NCI-H1417 treated with DMSO at 0.1 percent for 48 hours (cell line): ENCODE measurements at regions not wholly inside any gene's neighbourhood (a gene's known extent, or its start where the extent isn't known, plus 50 kb on each side); places are given as distances from the start of the nearest gene placed in this dataset.
"Not testable (repeated sequence)": the region's sequence is repeated elsewhere in the genome, so short reads cannot be mapped to it uniquely, and the experiment has no call there.

Source experiments
- DNase-seq: peaks from one replicate; lab custom pipeline; 2025; lab: John Stamatoyannopoulos, UW

DNA sequence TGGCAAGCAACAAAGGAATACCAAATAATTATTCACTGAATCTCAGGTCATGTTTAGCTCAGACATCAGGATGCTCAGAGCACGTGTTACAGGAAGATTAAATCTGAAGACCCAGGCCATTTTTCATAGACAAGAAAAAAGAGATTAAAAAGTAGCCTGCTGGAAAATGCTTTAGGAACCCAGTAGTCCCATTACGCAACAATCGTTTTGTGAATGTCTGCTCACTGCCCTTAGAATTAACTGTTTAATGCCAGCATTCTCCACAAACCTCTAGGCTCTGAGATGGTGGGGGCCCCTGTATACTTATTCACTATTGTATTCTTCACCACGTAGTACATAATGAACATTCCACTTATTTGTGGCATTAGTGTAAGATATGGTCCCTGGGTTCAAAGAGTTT lies 154.6 kb upstream of the NYAP2 start:
- no peak for DNase-seq

DNA sequence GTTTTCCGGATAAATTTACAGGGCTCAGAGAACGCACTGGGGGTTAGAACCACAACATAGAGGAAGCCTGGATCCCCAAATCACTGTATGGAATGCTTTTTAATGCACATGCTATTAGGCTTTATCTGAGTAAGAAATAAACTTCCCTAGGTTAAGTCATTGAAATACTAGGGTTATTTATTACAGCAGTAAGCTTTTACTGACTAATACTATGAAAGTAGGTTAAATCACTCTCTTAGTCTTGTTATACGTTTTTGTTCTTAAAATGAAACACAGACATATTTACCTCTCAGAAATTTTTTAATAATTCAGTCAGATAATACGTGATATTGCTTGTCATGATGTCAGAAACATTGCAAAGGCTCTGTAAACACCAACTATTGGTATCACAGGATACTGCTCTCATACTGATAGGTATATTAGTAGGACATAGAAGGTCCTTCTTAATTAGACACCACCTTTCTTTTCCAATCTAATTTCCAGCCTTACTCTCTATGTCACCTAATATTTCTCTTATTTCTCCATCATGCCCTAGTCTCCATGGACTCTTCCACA lies 162.7 kb upstream of the NYAP2 start:
- no peak for DNase-seq

DNA sequence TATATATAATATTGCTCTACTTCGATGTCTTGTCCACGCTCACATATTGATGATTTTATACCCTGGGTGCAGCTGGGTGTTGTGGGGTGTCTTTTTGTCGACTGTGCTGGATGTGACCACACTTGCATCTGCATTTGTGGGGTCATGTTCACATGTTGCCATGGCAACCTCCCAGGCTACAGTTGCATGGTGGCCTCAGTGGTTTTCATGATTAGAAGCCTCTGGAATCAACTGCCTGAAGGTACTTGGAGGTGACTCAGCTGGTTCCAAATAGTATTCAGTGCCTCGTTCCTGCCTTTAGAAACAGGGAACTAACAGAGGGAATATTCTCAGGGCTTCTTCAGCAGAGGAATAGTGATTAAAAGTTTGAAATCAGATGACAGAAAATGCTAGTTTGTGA lies 166.3 kb upstream of the NYAP2 start:
- DNase-seq: no peak

DNA sequence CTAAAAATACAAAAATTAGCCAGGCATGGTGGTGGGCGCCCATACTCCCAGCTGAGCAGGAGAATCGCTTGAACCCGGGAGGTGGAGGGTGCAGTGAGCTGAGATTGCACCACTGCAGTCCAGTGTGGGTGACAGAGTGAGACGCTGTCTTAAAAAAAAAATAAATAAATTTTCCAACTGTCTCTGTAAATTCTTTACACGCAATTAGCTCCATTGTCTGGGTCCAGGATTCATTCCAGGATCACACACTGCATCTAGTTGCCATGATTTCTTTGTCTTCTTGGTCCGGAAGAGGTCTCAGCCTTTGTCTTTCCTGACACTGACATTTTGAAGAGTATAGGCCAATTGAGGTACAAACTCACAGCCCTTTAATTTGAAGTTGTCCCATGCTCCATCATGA lies 167.6 kb upstream of the NYAP2 start:
- DNase-seq: no peak

DNA sequence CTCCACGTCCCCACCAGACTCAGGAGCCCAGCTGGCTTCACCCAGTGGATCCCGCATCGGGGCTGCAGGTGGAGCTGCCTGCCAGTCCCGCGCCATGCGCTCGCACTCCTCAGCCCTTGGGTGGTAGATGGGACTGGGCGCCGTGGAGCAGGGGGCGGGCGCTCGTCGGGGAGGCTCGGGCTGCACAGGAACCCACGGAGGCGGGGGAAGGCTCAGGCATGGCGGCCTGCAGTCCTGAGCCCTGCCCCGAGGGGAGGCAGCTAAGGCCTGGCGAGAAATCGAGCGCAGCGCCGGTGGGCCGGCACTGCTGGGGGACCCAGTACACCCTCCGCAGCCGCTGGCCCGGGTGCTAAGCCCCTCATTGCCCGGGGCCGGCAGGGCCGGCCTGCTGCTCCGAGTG lies 170.2 kb upstream of the NYAP2 start:
- DNase-seq: not testable (repeated sequence)

DNA sequence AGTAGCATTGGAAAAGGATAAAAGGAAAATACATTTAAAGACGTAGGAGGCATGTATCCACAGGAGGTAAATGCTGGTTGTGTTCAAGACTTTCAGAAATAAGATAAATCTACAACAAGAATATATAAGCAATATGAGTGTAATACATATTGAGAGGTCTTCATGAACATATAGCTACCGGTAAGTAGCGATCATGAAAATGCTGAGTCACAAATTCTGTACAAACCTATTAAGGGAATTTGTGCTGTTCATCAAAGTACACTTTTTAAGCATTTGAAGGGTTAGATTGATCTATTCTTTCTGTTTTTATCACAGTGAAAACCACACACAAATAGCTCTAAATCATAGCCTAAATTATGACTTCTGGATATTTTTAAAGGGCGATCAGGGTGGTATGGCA lies 173.1 kb upstream of the NYAP2 start:
- no peak for DNase-seq

DNA sequence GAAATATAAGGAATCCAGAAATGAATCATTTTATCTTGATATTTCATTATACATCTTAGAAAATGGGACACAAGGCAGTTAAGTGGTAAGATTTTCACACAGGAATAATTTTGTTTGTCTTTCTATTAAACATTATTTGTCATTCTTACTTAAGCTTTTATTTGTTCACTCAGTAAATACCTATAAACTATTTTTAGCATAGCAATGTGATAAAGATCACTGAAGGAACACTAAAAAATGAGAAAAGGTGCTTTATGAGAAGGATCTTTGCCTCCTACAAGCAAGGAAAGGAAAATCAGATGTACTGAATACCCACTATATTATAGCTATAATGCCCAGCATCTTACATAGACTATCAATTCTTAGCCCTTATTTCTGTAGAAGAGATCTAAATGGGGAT lies 176.2 kb upstream of the NYAP2 start:
- no peak for DNase-seq

DNA sequence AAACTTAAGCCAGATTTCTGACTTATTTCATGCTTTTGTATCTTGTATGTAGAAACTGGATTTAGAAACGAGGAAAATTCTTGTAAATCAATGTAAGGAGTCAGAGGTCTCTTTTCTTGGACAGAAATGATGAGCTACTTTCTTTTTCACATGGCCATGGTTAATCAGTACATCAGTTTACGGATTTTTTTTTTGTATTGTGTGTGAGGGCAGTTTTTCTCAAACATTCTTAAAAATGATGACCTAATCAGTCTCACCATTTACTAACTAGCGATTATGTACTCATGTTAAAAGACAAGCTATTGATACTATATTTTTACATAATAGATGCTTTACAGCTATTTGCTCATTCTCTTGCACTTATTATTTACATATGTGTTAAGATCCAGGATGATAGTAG lies 165.2 kb upstream of the DOCK10 start:
- no peak for DNase-seq

DNA sequence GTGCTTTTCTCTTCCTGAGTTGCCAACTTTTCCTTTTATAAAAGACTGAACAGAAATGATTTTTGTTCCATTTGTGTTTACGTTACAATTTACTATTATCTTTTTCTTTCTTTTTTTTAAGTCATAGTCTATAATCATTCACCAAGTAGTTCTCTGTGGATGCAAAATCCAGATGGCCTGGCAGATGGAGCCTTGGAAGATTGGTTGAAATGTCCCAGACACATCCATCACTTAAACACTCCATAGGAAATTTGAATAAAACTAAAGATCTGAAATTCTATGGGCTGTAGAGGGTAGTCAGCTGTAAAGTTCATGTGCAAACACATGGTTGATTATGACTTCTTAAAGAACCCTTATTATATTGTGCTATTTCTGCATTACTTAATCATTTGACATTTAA lies 164.8 kb upstream of the DOCK10 start:
- DNase-seq: no peak

DNA sequence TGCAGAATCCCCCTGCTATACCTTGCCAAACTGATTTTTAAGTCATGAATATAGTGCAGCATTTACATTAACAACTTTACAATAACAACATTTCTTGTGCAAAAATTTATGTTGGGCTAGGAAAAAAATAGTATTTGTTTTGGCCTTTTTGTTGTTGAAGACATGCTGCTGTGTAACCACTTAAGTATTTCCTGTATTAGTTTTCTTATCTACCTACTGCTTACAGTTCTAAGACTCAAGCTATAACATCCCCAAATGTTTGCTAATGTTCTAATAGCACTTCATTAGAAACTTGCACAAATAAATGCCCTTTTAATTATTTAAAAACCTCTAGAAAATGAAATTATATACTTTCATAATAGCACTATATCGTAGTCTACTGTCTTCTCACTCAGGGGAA lies 154.3 kb upstream of the DOCK10 start:
- DNase-seq: no peak

DNA sequence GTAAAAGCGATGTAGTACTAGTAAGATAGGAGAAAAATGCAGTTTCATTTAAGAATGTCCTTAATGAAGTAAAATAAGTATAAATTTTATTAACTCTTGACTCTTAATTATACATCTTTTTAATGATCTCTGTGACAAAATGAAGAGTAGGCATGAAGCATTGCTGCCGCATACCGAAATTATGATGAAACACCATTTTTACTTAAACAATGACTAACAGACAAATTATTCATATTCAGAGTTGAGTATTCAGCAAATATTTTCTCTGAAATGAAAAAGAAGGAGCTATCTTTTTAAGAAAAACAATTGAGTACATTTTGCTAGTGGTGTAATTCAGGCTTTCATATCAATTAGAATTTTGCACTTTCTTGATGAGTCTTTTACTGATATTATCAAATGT lies 150.6 kb upstream of the DOCK10 start:
- DNase-seq: no peak

DNA sequence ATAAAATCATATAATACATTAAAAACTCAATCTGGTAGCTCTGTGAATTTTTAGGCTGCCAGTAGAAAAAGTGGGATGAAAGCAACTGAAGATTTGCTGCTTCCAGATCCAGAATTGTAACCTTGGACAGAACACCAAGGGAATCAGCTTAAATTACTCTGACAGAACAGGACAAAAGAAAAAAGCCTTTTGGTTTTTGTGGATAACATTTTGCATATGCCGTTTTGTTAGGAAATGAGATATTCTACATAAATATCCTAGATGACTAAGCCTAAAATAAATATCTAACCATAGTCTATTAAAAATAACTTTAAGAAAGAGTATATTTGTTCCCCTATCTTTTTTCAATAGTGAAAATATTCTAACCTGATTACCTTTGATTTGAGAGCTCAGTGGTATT lies 148.7 kb upstream of the DOCK10 start:
- no peak for DNase-seq

DNA sequence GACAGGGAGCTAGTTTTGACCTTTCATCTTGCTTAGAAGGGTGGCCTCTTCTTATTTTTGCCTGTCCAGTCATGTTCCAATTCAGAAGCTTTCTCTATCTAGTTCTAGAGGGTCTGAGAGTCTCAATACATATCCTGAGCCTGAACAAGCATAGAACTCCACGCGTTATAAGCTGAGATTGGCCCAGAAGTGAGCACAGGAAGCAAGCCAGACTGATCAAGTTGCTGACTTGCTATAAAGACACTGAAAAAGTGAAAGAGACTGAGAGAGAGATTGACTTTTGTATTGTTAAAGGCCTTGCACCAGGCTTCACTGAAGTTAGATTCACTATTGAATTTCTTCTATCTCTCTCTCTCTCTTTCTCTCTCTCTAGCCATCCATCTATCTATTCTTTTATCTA lies 142.7 kb upstream of the DOCK10 start:
- DNase-seq: no peak

DNA sequence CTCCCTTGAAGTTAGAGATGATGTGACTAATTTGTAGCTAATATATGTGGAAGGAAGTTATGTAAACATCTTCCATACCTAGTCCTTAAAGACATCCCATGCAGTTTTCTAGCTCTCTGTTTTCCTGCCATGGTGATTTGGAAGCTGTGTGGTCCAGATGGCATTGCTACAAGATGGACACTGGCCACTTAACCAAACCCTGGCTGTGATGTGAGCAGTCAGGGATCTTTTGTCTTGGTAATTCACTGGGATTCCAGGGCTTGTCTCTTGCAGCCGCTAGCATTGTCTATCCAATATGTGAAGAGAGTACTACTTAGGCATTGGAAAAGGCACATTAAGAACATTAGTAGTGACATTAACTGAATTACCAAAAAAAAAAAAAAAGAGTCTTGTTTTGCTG lies 139.9 kb upstream of the DOCK10 start:
- no peak for DNase-seq

DNA sequence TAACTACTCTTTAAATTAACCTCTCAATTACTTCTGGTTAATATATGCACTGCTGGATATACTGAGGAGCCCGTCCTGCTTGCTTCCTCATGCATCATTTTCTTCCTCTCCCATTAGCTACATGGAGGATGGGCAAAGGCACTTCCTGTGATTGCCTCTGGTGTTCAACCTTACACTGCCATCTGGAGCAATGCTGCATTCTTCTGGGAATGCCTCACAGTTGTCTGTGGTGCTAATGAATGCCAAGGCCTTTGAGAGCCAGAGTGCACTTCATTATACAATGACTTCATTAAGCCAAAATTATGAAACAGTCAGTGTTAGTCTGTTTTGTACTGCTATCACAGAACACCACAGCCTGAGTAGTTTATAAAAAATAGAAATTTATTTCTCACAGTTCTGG lies 134.8 kb upstream of the DOCK10 start:
- no peak for DNase-seq

DNA sequence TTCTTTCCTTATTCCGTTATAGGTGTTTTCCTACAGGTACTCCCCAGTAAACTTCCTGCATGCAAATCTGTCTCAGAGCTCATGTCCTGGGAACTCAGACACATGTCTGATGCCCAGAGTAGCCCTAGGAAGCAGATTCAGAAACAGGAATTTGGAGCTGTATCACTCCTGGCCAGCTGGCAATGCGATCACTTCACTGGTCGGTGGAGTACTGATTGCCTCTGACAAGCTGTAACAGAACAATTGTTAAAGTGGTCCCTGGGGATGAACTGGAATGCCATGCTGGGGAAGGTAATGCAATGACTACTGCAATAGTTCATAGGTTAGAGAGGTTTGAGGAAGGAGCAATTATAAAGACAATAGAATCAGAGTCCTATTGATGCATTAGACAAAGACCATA lies 131.6 kb upstream of the DOCK10 start:
- no peak for DNase-seq

DNA sequence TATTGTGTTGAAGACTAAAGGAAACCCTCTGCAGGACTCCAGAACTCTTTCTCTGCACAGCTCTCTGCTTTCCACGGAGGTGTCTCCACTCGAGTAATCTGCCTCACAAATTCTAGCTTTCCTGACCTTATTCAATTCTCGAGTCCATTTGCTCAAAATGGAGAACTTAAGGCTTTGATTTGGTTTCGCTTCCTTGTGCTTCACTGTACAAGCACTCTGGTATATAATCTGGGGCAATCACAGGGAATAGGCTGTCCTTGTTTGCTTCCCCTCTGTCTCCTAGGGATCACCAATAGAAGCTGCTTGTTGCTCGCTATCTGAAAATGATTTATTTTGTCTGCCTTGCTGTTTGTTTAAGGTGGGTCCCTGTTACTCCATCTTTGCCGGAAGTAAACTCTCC lies 129.1 kb upstream of the DOCK10 start:
- no peak for DNase-seq

DNA sequence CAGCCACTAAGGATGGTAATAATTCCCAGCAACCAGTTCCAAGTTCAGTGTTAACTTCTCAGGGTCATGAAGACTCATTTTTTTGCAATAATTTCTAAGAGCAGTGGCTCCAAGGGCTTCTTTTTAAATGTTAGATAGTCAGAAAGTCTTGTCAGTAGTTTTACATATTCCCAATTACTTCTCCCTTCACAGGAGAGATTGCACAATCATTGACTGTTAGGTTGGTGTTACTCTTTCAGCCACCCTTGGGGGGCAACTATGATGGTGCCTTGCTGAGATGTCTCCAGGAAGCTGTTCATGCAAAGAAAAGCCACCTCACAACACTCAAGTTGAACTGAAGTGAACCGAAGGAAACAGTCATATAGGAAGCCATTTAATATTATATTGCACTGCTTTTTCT lies 127.9 kb upstream of the DOCK10 start:
- DNase-seq: no peak

DNA sequence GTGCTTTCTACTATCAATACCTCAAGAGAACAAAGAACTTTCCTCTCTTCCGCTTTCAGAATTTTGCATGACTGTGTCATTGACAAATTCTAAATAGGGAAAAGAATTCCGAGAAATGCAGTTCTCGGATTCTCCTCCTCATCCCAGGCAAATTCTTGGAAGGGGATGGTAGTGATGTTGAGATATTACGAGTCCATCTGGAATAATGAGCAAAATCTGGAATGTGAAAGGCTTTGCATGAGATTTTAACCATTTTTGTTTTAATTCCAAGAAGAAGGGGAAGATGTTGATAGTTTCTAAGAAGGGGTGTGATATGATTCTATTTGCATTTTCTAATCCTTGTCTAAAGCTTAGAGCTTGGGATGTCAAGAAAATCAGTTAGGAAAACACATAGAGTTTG lies 127.1 kb upstream of the DOCK10 start:
- no peak for DNase-seq

DNA sequence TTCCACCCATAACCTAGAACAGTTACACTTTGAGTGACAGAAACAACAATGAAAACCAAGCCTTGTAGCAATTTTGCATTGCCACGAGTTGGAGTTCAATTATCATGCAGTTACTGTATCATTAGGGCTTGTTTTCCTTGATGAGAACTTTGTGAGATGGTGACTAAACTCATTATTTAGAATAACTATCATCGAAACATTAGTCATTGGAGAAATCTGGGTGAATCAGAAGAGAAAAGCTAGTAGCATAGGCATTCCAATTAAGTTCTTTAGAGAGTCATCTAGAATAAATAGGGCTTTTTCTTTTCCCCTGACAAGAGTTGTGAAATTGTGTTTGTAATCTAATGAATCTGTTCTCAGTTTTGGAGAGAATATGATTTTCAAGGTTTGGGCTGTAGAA lies 122.8 kb upstream of the DOCK10 start:
- DNase-seq: no peak

DNA sequence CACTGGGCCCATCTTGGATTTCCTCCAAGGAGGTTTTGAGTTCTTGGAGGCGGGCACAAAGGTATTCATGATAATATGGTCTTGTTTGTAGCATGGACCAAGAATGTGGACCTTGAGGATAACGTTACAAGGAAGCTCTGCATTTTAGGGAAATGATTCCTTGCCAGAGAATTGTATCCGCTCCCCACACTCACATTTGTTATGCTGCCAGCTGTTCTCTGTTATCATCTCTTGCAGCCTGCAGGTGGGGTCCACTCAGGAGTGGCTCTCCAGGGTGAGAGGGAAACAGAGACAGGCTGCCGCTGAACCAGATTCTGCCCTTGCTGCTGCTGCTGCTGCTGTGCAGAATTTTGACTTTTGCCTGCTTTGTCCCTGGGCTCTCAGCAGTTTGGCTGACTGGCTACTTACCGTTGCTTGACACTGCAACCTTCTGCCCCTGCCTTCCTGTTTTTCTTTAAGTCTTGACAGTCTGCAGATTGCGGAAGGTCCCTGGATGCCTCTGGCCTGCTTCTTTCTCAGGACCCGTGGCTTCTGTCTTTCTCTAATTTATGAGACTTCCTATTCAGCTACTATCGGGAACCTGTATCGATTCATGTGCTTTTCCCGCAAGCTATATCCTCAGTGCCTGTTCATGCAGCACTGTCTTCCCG lies 122.3 kb upstream of the DOCK10 start:
- no peak for DNase-seq

DNA sequence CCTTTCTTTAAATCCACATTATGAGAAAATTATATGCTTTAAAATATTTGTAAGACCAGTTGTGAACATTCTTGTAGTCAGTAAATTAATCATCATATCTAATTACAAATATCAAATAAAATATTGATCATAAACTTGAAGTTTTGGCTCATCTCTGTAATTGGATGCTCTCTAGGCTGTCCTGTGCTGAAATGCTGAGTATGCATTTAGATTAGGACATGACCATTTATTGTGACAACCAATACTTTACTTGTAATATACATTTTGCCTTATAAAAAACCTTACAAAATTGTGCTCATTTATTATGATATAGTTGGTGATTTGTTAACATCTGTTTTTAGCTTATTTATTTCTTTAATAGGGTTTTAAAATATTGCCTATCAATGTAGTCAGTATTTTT lies 116.1 kb upstream of the DOCK10 start:
- DNase-seq: no peak

DNA sequence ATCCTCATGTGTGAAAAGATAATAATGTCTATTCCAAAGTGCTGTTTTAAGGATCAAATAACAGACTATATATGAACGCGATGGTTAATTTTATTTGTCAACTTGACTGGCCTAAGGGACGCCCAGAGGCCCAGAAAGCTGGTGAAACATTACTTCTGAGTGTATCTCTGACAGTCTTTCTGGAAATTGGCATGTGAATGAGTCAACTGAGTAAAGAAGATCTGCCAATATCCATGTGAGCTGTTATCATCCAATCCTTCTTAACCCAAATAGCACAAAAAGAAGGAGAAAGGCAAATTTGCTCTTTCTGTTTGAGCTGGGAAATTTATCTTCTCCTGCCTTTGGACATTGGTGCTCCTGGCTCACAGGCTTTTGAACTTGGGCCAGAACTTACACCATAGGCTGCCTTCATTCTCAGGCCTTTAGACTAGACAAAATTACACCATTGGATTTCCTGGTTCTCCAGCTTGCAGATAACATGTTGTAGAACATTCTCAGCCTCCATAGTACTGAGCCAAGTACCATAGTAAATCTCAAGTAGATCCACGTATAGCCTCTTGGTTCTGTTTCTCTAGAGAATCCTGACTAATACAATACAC lies 114.7 kb upstream of the DOCK10 start:
- no peak for DNase-seq

DNA sequence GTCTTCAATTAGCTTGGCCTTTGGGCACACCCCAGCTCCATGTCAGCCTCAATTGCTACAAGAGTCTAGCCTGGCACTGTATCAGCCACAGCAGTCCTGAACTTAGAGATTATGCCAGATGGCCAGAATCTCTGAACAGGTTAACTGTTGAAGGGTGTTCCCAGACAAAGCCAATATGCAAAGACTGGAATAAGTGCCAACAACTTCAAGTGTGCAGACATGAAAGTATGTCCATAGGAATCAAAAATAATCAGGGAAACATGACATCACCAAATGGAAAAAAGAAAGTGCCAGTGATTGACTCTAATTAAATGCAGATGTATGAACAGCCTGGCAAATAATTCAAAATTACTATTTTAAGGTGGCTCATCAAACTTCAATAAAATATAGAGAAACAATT lies 98.5 kb upstream of the DOCK10 start:
- DNase-seq: no peak
